NCI-H2029 treated with DMSO at 0.1 percent for 48 hours (cell line): ENCODE measurements at regions not wholly inside any gene's neighbourhood (a gene's known extent, or its start where the extent isn't known, plus 50 kb on each side); places are given as distances from the start of the nearest gene placed in this dataset.

ENCODE experiments used
- DNase-seq: peaks from one replicate; lab custom pipeline; 2025; lab: John Stamatoyannopoulos, UW

DNA sequence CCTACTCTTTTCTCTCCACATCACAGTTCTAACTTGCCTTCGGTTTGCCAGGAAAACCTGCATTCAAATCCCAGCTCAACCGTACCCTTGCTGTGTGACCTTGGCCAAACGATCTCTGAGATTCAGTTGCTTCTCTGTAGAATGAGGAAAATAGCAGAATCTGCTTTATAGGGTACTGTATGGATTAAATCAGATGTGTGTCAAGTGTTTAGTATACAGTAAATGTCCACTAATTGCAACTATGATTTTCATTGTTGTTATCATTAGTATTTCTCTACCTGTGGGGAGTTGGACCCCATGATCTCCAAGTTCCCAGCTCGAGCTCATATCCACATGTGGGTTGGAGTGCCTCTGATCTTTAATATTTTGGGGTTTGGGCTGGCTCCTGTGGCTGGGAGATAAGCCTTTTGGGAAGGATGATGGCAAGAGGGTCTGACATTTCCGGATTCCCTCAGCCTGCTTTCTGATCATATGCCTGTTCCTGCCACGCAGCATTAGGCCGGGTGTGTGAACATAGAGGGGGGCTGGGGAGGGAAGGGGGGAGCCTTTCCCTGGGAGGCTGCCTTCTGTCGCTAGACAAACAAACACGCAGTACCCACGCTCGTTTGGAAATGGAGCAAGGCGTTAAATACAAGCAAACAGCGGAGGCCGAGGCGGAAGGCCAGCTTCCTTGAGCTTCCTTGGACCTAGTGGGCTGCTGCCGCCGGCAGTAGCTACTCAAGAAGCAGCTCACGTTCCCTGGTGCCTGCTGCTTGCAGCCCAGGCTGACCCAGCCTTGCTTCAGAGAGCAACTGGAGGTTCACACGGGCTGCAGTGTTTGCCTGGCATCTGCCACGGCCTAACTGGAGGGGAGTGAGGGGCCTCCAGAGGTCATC is 213.5 kb upstream of the LHX5 start:
- no peak for DNase-seq

- DNase-seq: no peak
Measured at GRCh38 chr12:113684053-113684907, 212.6 kb upstream of the LHX5 start.

DNA sequence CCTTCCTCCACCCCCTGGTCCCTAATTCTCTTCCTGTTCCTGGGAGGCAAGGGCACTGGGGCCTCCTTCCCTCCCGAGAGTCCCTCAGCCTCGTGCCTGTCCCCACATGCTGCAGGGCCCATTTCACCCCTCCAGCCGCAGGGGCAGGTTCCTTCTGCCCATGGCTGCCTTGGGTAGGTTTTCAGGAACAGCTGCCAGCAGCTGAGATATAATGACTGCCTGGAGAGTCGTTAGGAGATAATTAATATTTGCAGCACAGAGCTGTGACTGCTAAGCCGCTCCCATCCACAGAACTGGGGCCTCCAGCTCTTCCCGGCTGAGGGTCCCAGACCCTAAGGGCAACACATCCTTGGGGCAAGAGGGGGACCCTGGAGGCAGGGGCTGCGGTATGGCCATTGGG is 211.9 kb upstream of the LHX5 start:
- DNase-seq: no peak

DNA sequence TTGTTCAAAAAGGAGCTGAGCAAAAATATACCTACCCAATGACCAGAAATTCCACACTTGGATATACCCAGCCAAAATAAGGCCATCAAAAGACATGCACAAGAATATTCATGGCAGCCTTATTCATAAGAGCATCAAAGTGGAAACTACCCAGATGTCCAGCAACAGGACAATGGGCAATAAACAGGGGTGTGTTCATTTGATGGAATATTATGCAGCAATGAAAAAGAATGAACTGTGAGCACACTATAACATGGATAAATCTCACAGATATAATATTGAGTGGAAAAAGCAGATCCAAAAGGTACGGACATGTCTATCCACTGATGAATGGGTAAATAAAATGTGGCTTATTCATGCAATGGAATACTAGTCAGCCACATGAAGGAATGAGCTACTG is 209.2 kb upstream of the LHX5 start:
- DNase-seq: no peak

DNA sequence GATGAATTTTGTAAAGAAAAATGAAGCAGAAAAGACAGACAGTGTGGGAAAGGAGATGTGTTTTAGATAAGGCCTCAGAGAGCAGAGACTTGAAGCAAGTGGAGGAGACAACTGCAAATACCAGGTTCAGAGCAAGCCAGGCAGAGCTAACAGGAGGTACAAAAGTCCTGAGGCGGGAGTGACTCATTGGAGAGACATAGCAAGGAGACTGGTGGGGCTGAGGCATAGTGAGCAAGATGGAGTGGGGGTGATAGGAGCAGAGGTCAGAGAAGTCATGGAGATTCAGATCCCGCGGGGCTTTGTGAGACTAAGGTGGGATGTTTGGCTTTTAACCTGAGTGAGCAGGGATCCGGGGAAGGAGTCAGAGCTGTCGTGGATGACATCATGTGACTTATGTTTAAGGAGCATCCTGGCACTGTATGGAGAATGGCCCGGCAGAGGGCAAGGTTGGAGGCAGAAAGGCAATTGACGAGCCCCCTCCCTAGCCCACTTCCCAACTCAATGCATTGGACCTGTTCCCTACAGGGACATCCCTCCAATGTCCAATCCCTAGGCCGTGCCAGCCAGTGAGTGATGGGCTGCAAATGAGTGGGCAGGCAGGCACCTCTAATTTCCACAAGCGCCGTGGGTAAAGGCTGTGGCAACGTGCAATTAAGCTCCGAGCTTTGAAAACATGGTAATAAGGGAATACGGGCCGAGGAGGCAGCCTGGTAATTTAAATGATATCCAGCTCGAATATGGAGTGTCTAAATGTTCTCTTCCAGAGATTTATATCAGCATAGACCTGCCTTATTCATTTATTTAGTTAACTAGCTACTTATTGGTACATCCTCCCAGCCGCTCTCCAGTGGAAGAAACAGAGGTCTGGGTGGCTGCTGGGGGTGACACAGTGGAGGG is 206.8 kb upstream of the LHX5 start:
- no peak for DNase-seq

DNA sequence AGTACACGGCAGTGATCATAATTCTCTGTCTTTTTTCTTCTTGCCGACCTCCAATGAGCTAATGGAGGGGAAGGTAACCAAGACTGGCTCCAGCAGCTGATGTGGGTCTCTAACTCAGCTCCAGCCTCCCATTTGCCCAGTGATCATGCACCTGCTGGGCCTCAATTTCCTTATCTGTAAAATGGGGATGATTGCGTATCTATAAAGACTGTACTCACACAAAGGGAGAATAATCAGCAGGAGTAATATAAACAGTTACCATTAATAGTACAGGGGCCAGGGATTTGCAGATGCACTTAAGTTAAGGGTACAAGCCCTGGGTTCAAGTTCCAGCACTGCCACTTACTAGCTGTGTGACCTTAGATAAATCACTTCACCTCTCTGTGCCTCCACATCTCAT is 204.9 kb upstream of the LHX5 start:
- DNase-seq: no peak

DNA sequence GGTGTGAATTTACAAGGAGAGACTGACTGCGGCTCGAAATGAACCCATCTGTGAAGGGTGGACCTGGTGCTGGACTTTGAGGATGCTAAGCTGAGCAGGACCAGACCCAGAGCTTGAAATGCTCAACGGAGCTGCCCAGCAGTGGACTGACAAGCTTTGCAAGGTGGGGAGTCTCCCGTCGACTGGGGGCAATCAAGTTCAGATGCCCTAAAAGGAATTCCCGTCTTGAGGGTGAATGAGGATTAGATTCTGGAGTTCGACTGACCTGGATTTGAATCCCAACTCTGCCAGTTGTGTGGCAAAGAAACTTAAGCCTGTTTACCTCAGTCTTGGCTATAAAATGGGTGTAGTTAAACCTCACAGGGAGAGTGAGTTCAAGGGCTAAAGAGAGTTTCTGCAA is 204.4 kb upstream of the LHX5 start:
- no peak for DNase-seq

DNA sequence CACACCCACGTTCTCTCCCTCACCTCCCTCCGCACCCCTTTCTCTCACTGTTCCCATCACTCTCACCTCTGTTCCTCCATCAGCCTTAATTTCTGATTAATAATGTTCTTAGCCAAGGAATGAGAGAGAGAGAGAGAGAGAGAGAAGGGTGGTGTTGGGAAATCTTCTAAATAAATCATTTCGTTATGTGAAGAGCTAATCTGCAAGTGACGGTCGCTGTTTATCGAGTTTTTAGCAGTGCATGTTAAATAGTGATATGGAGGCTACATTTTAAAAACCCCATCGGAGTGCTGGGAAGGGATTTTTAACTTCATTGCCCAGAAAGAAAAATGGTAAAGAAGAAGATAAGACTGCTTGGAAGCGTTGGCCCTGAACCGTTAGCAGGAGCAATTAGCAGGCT is 203.3 kb upstream of the LHX5 start:
- DNase-seq: no peak

- no peak for DNase-seq
Measured at GRCh38 chr12:113674302-113674701, 202.6 kb upstream of the LHX5 start.

GRCh38 chr12:113673458-113674238 is 202.0 kb upstream of the LHX5 start:
- no peak for DNase-seq

DNA sequence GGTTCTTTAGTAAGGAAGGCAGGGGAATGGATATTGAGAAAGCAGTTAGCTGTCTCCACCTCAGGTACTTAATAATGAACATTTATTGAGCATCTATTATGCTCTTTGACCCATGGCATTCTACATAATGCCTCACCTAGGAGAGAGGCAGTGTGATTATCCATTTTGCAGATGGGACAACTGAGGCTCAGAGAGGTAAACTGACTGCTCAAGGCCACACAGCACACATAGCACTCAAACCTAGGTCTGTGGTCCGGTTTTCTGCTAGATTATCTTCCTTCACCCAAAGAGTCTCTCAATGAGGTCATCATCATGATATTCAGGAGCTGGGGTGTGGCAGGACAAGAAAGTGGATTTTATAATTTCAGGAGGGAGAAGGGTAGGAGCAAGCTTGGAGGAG is 199.1 kb upstream of the LHX5 start:
- no peak for DNase-seq

DNA sequence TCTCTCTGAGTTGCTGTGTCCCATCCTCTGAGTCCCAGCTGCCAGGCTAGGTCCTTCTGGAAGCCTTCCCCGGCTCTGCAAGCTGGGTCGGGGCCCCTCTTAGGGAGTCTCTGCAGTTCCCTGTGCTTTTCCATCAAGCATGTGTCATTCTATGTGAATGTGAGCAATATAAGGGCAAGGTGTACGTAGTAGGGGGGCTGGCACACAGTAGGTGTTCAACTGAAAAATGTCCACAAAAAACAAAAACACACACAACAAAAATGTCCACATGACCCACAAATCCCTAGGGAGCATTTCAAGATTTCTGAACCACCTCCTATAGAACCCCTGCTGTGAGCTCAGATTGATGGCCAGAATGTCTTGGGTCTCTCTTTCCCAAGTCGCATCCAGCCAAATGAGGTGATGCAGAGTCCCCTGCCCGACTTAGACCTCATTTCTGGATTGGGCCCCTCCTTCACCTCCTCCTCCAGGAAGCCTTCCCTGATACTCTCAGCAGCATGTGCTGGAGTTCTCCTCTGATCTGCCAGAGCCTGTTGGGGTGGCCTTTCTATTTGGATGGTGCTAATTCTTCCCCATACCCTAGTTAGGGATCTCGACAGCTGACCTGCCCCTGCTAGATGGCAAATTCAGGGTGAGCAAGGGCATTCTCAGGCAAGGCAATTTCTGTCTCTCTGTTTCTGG is 196.1 kb upstream of the LHX5 start:
- no peak for DNase-seq

DNA sequence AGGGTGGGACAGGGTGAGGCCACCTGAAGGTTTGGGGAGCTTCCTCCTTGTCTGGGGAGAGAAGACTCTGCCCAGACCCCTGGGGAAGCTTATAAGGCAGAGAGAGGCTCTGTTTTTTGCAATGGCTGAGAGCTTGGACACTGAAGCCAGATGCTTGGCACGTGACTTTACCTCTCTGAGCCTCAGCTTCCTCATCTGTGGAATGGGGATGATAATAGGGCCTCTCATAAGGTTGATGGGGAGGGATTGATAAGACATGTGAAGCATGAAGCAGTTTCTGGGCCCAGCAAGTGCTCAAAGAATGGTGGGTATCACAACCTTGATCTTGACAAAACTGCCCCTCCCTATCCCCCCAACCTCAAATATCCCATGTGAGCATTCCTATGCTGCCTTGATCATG is 195.4 kb upstream of the LHX5 start:
- no peak for DNase-seq

- DNase-seq: no peak
Measured at GRCh38 chr12:113666223-113666622, 194.6 kb upstream of the LHX5 start.

DNA sequence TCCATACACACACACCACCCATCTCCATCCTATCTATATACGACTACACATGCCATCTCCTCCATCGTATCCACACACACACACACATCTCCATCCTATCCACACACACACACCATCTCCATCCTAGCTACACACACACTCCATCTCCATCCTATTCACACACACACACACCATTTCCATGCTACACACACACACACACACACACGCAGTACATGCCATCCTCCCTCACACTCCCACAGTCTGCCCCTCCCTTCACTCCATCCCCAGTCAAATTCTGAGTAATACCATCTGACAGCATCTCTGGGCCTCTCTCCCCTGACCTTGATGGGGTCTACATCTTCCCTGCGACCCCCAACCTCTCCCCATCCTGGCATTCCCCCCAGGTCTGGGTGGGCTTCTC is 193.8 kb upstream of the LHX5 start:
- DNase-seq: no peak

- DNase-seq: no peak
Measured at GRCh38 chr12:113664224-113664681, 192.6 kb upstream of the LHX5 start.

- no peak for DNase-seq
Measured at GRCh38 chr12:113663396-113663795, 191.7 kb upstream of the LHX5 start.

- DNase-seq: no peak
Measured at GRCh38 chr12:113660936-113661335, 189.3 kb upstream of the LHX5 start.

GRCh38 chr12:113659416-113659815 is 187.7 kb upstream of the LHX5 start:
- no peak for DNase-seq

GRCh38 chr12:113659015-113659414 is 187.3 kb upstream of the LHX5 start:
- no peak for DNase-seq
